WTC11 (cell line): ENCODE measurements at regions not wholly inside any gene's neighbourhood (a gene's known extent, or its start where the extent isn't known, plus 50 kb on each side); places are given as distances from the start of the nearest gene placed in this dataset.

Source experiments
- ATF3 ChIP-seq: sonication (generic); formaldehyde crosslinking; conservative IDR thresholded peaks from 2 replicates; pipeline ENCODE4 v1.8.1; 2022; ENCODE audit warnings: mild to moderate bottlenecking, missing genetic modification reagents
- CREB1 ChIP-seq: sonication (generic); formaldehyde crosslinking; IDR thresholded peaks from 2 replicates; pipeline ENCODE4 v1.8.0; 2023; ENCODE audit warnings: mild to moderate bottlenecking, missing genetic modification reagents
- CTCF ChIP-seq: fragments of 200-600 bp; IDR thresholded peaks from 2 replicates; pipeline ENCODE4 v1.8.0; 2022; ENCODE audit warnings: antibody characterized with exemption
- FOXP1 ChIP-seq: sonication (generic); formaldehyde crosslinking; IDR thresholded peaks from 2 replicates; pipeline ENCODE4 v1.8.0; 2022; ENCODE audit warnings: missing genetic modification reagents, mild to moderate bottlenecking, moderate library complexity, borderline replicate concordance
- FOXP4 ChIP-seq: sonication (generic); formaldehyde crosslinking; IDR thresholded peaks from 2 replicates; pipeline ENCODE4 v1.8.0; 2022; ENCODE audit warnings: mild to moderate bottlenecking, missing genetic modification reagents
- JUN ChIP-seq: sonication (generic); formaldehyde crosslinking; IDR thresholded peaks from 2 replicates; pipeline ENCODE4 v1.8.0; 2023; ENCODE audit warnings: mild to moderate bottlenecking, missing genetic modification reagents
- NFE2L1 ChIP-seq: sonication (generic); formaldehyde crosslinking; IDR thresholded peaks from 2 replicates; pipeline ENCODE4 v1.8.1; 2023; ENCODE audit warnings: missing genetic modification reagents
- OVOL2 ChIP-seq: fragments of 250-450 bp; sonication (Bioruptor Pico); IDR thresholded peaks from 2 replicates; pipeline ENCODE4 v1.9.0; 2021; ENCODE audit warnings: mild to moderate bottlenecking, borderline replicate concordance
- PRDM15 ChIP-seq: sonication (generic); formaldehyde crosslinking; IDR thresholded peaks from 2 replicates; pipeline ENCODE4 v1.8.0; 2022; ENCODE audit warnings: missing genetic modification reagents
- RELA ChIP-seq: sonication (generic); formaldehyde crosslinking; IDR thresholded peaks from 2 replicates; pipeline ENCODE4 v1.8.1; 2022; ENCODE audit warnings: missing genetic modification reagents, mild to moderate bottlenecking, borderline replicate concordance
- USF2 ChIP-seq: sonication (generic); formaldehyde crosslinking; IDR thresholded peaks from 2 replicates; pipeline ENCODE4 v1.8.1; 2023; ENCODE audit warnings: mild to moderate bottlenecking, missing genetic modification reagents, moderate library complexity
- ZNF121 ChIP-seq: sonication (generic); formaldehyde crosslinking; IDR thresholded peaks from 2 replicates; pipeline ENCODE4 v1.8.0; 2023; ENCODE audit warnings: missing genetic modification reagents
- ZSCAN18 ChIP-seq: fragments of 250-450 bp; sonication (Bioruptor Pico); IDR thresholded peaks from 2 replicates; pipeline ENCODE4 v2.1.2; 2022; ENCODE audit warnings: mild to moderate bottlenecking, moderate library complexity

GRCh38 chrX:45852884-45853283 lies 652.2 kb upstream of the DIPK2B start:
- no peak for TF ChIP-seq RELA
- TF ChIP-seq JUN (CRISPR knock-in tag), result no peak
- no peak for TF ChIP-seq CREB1 (CRISPR knock-in tag)
- no peak for TF ChIP-seq OVOL2
- no peak for TF ChIP-seq CTCF
- TF ChIP-seq ATF3 (CRISPR knock-in tag), result no peak
- no peak for TF ChIP-seq ZNF121 (CRISPR knock-in tag)
- no peak for TF ChIP-seq PRDM15
- TF ChIP-seq FOXP4 (CRISPR knock-in tag), result no peak
- TF ChIP-seq FOXP1 (CRISPR knock-in tag), result no peak
- no peak for TF ChIP-seq NFE2L1 (CRISPR knock-in tag)
- TF ChIP-seq USF2 (CRISPR knock-in tag), result no peak
- TF ChIP-seq ZSCAN18, result no peak
